Body of pancreas (tissue), 4 donors: ENCODE measurements at regions not wholly inside any gene's neighbourhood (a gene's known extent, or its start where the extent isn't known, plus 50 kb on each side); places are given as distances from the start of the nearest gene placed in this dataset.

Source experiments
- CTCF ChIP-seq, 7 experiments: fragments of 450-650 bp in 4 of 7; fragments of 200-600 bp in 3 of 7; sonication (generic) in 3 of 7; IDR thresholded peaks; one replicate each; pipeline ENCODE4 v1.5.1; 2016 to 2019; ENCODE audit warnings: antibody characterized with exemption in 7 of 7
- POLR2A ChIP-seq, 3 donors: fragments of 450-650 bp; IDR thresholded peaks; one replicate each; pipeline ENCODE4 v1.6.1; 2016; ENCODE audit warnings: antibody characterized with exemption in 3 of 3, mild to moderate bottlenecking in 2 of 3

- TF ChIP-seq CTCF (IDR thresholded peaks at IDR 0.05) (no peak), POLR2A (IDR thresholded peaks at IDR 0.05) (no peak)
Observed at GRCh38 chr10:8374334-8374733, 319.8 kb downstream of the GATA3 start.
